SK-N-SH (cell line): ENCODE measurements at regions not wholly inside any gene's neighbourhood (a gene's known extent, or its start where the extent isn't known, plus 50 kb on each side); places are given as distances from the start of the nearest gene placed in this dataset.

Experiments used
- CTCF ChIA-PET: fragments of 300-600, 350-600 bp; formaldehyde crosslinking; extraction: SDS; loops from one replicate; lab custom pipeline; 2021; lab: Yijun Ruan, JAX
- POLR2A ChIA-PET: fragments of 350-600 bp; sonication (Branson Sonifier 250); formaldehyde crosslinking; extraction: SDS; loops from one replicate; lab custom pipeline; 2020; ENCODE audit warnings: antibody characterized with exemption, inconsistent platforms; lab: Yijun Ruan, JAX
- DNase-seq: peaks from one replicate; pipeline ENCODE4 v3.0.0; 2012
- H2AFZ ChIP-seq: fragments of 200-600 bp; sonication (generic); 2 replicates; pipeline ENCODE4 v1.8.1; 2016; ENCODE audit warnings: antibody characterized with exemption, mild to moderate bottlenecking, low read depth
- H3F3A ChIP-seq: fragments of 200-600 bp; sonication (generic); replicated peaks from 2 replicates; pipeline ENCODE3; 2016; ENCODE audit warnings: antibody characterized with exemption, mild to moderate bottlenecking; ENCODE audit not compliant: insufficient read depth
- H3K27ac ChIP-seq, 2 experiments: fragments of 200-500 bp in 1 of 2; fragments of 200-600 bp in 1 of 2; sonication (Bioruptor generic) in 1 of 2; sonication (generic), shearing (Covaris generic) in 1 of 2; 2 replicates each; pipeline versions ENCODE4 v1.5.1 to v1.6.1; 2014 to 2016; ENCODE audit warnings: low read depth in 2 of 2, inconsistent platforms in 1 of 2, low read length in 1 of 2, mild to moderate bottlenecking in 1 of 2, mixed read lengths in 1 of 2
- H3K27me3 ChIP-seq: fragments of 200-600 bp; sonication (generic), shearing (Covaris generic); 2 replicates; pipeline ENCODE4 v1.6.1; 2016; ENCODE audit warnings: mixed run types; ENCODE audit not compliant: insufficient read depth
- H3K36me3 ChIP-seq, 2 experiments: fragments of 200-500 bp in 1 of 2; fragments of 200-600 bp in 1 of 2; sonication (Bioruptor generic) in 1 of 2; sonication (generic) in 1 of 2; replicated peaks in 1 of 2; 2 replicates each; pipeline versions ENCODE3 to v1.5.1; 2014 to 2016; ENCODE audit warnings: low read length in 1 of 2, mild to moderate bottlenecking in 1 of 2; ENCODE audit not compliant: insufficient read depth in 2 of 2, control insufficient read depth in 1 of 2
- H3K4me1 ChIP-seq, 2 experiments: fragments of 200-500 bp in 1 of 2; fragments of 200-600 bp in 1 of 2; sonication (Bioruptor generic) in 1 of 2; sonication (generic), shearing (Covaris generic) in 1 of 2; 2 replicates each; pipeline versions ENCODE4 v1.5.1 to v1.6.1; 2014 to 2016; ENCODE audit warnings: low read depth in 1 of 2, low read length in 1 of 2, mixed run types in 1 of 2; ENCODE audit not compliant: insufficient read depth in 2 of 2, control insufficient read depth in 1 of 2
- H3K4me2 ChIP-seq: fragments of 200-600 bp; sonication (generic), shearing (Covaris generic); 2 replicates; pipeline ENCODE4 v1.6.1; 2017; ENCODE audit warnings: mixed run types
- H3K4me3 ChIP-seq, 2 experiments: fragments of 200-500 bp in 1 of 2; fragments of 200-600 bp in 1 of 2; sonication (Bioruptor generic) in 1 of 2; sonication (generic), shearing (Covaris generic) in 1 of 2; 2 replicates each; pipeline versions ENCODE4 v1.5.1 to v1.8.1; 2014 to 2016; ENCODE audit warnings: low read depth in 2 of 2, inconsistent platforms in 1 of 2, low read length in 1 of 2, mild to moderate bottlenecking in 1 of 2, mixed read lengths in 1 of 2, moderate library complexity in 1 of 2
- H3K79me2 ChIP-seq: fragments of 200-600 bp; sonication (generic); 2 replicates; pipeline ENCODE4 v1.8.1; 2017; ENCODE audit warnings: mild to moderate bottlenecking; ENCODE audit not compliant: insufficient read depth
- H3K9ac ChIP-seq: fragments of 200-600 bp; sonication (generic); 2 replicates; pipeline ENCODE4 v1.6.1; 2017; ENCODE audit warnings: mixed run types
- H3K9me2 ChIP-seq: fragments of 200-600 bp; sonication (generic); 2 replicates; pipeline ENCODE4 v1.6.1; 2017; ENCODE audit warnings: mixed run types
- H3K9me3 ChIP-seq: fragments of 200-600 bp; sonication (generic); 2 replicates; pipeline ENCODE4 v1.6.1; 2017; ENCODE audit warnings: mixed run types, mild to moderate bottlenecking, moderate library complexity
- H4K20me1 ChIP-seq: fragments of 200-600 bp; sonication (generic); 2 replicates; pipeline ENCODE4 v1.6.1; 2017; ENCODE audit warnings: mild to moderate bottlenecking, mixed run types; ENCODE audit not compliant: insufficient read depth
- ELF1 ChIP-seq: IDR thresholded peaks from 2 replicates; pipeline ENCODE4 v1.4.0; 2012
- EP300 ChIP-seq, 2 experiments: IDR thresholded peaks; 2 replicates each; pipeline versions ENCODE4 v1.4.0 to v1.6.1; 2012; ENCODE audit warnings: borderline replicate concordance in 1 of 2, low read depth in 1 of 2, low read length in 1 of 2
- EZH2phosphoT487 ChIP-seq: fragments of 200-600 bp; sonication (generic); IDR thresholded peaks from 2 replicates; pipeline ENCODE4 v1.6.1; 2017; ENCODE audit warnings: low read depth, mixed run types, mild to moderate bottlenecking, antibody characterized with exemption, moderate library complexity, borderline replicate concordance
- FOXJ3 ChIP-seq: sonication (generic); formaldehyde crosslinking; IDR thresholded peaks from 2 replicates; pipeline ENCODE4 v1.5.1; 2020; ENCODE audit warnings: mild to moderate bottlenecking, missing genetic modification reagents
- GABPA ChIP-seq: IDR thresholded peaks from 2 replicates; pipeline ENCODE4 v1.4.0; 2012; ENCODE audit warnings: low read depth, mild to moderate bottlenecking
- IRF3 ChIP-seq: fragments of 150-350 bp; IDR thresholded peaks from 2 replicates; pipeline ENCODE4 v1.6.1; 2016; ENCODE audit warnings: mild to moderate bottlenecking, low read depth, low read length
- POLR2AphosphoS5 ChIP-seq: IDR thresholded peaks from 2 replicates; pipeline ENCODE4 v1.6.1; 2012; ENCODE audit warnings: low read depth, low read length
- RAD21 ChIP-seq: IDR thresholded peaks from 2 replicates; pipeline ENCODE4 v1.6.1; 2012; ENCODE audit warnings: mild to moderate bottlenecking, low read length
- SMC3 ChIP-seq: IDR thresholded peaks from 2 replicates; pipeline ENCODE4 v1.6.1; 2012; ENCODE audit warnings: low read depth, low read length, improper control_type of control experiment
- WGBS: methylation state at CpG from one replicate; pipeline ENCODE4 v1.1.6; 2017; ENCODE audit warnings: low lambda C conversion rate; 5-methylcytosine and 5-hydroxymethylcytosine counted together
- TF ChIP-seq, protein P1 (sequence below): IDR thresholded peaks from 2 replicates; pipeline ENCODE4 v1.6.1; 2012; ENCODE audit warnings: mild to moderate bottlenecking, low read depth, low read length, moderate library complexity

- TF ChIP-seq SMC3, result no peak
- TF ChIP-seq, all 33 proteins: peak for 0
Observed at GRCh38 chr5:114050087-114050486, 311.8 kb upstream of the KCNN2 start (continued).

DNA sequence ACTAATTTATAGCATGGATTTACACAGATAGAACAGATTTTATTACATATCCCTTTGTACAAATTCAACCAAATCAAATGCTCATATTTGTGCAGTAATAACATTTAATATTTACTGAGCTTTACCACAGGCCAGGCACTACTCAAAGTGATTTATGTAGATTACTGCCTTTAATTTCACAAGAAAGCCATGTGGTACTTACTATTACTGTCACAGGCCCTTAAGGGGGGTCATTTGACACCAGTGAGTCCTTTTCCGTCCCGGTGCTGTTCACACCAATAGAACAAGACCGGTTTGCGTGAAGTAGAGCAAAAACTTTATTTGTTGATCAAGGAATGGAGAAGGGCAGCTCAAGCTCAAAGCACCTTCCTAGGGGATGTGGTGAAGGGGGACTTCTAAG is 308.5 kb upstream of the KCNN2 start:
- no peaks in the 10 kb centered on the region for H3K36me3 ChIP-seq
- H3K4me3 ChIP-seq, result no peak overlapping the region
- CTCF ChIA-PET, result interaction anchor here (1.0 kb wide), 1 partner anchor 397 kb away, joined by 4 read pairs; no protein-coding TSS in a partner anchor
- H3K27me3 ChIP-seq, result peaks cover 30% of the 10 kb centered on the region
- no peak overlapping the region for H3K4me2 ChIP-seq
- no peaks in the 10 kb centered on the region for H3K79me2 ChIP-seq
- no peaks in the 10 kb centered on the region for H3K9me3 ChIP-seq
- TF ChIP-seq GABPA (no peak), ELF1 (no peak), RAD21 (no peak), EP300 (IDR thresholded peaks at IDR 0.05; ENCODE audit: borderline replicate concordance in 1 of 2, low read depth in 1 of 2, low read length in 1 of 2) (no peak), IRF3 (no peak), POLR2AphosphoS5 (no peak), FOXJ3 (CRISPR knock-in tag) (no peak), EZH2phosphoT487 (no peak)
- TF ChIP-seq, protein P1, sequence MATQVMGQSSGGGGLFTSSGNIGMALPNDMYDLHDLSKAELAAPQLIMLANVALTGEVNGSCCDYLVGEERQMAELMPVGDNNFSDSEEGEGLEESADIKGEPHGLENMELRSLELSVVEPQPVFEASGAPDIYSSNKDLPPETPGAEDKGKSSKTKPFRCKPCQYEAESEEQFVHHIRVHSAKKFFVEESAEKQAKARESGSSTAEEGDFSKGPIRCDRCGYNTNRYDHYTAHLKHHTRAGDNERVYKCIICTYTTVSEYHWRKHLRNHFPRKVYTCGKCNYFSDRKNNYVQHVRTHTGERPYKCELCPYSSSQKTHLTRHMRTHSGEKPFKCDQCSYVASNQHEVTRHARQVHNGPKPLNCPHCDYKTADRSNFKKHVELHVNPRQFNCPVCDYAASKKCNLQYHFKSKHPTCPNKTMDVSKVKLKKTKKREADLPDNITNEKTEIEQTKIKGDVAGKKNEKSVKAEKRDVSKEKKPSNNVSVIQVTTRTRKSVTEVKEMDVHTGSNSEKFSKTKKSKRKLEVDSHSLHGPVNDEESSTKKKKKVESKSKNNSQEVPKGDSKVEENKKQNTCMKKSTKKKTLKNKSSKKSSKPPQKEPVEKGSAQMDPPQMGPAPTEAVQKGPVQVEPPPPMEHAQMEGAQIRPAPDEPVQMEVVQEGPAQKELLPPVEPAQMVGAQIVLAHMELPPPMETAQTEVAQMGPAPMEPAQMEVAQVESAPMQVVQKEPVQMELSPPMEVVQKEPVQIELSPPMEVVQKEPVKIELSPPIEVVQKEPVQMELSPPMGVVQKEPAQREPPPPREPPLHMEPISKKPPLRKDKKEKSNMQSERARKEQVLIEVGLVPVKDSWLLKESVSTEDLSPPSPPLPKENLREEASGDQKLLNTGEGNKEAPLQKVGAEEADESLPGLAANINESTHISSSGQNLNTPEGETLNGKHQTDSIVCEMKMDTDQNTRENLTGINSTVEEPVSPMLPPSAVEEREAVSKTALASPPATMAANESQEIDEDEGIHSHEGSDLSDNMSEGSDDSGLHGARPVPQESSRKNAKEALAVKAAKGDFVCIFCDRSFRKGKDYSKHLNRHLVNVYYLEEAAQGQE, result no peak
- TF ChIP-seq, all 33 proteins: peak for 0
- H3K9ac ChIP-seq, result no peak overlapping the region
- no peak overlapping the region for H3K27ac ChIP-seq
- H2AFZ ChIP-seq, result no peak overlapping the region
- H3F3A ChIP-seq, result no peaks in the 10 kb centered on the region
- POLR2A ChIA-PET, result no interaction called here
- no peaks in the 10 kb centered on the region; a peak in 1 of 4 replicates for H3K4me1 ChIP-seq
- no peaks in the 10 kb centered on the region for H4K20me1 ChIP-seq
- 55% methylated on average over 4 of the region's 4 CpGs for WGBS
- no peaks in the 10 kb centered on the region for H3K9me2 ChIP-seq
- DNase-seq, result no peak

DNA sequence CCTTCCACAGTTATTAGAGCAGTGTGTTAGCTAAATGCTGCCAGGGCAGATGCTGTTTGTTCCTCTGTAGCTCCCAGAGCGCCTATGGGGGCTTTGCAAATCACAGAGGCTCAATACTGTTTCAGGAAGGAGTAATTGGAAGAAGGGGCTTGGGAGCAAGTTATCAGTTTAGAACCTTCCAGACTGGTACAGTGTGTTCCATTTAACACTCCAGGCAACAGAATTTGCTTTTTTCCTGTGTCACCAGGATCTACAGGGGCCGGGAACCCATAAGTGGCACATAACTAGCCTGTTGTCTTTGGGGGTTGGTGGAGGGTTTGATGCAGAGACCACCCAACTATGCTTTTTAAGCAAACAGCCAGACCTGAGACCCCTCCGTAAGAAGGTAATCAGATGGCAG is 307.3 kb upstream of the KCNN2 start:
- Histone ChIP-seq H3K4me2 (no peak overlapping the region), H4K20me1 (no peaks in the 10 kb centered on the region), H2AFZ (no peak overlapping the region), H3K79me2 (no peaks in the 10 kb centered on the region), H3K4me3 (no peak overlapping the region), H3K9ac (no peak overlapping the region), H3F3A (no peaks in the 10 kb centered on the region), H3K27me3 (peaks cover 30% of the 10 kb centered on the region), H3K9me2 (no peaks in the 10 kb centered on the region), H3K4me1 (no peaks in the 10 kb centered on the region; a peak in 1 of 4 replicates), H3K27ac (no peak overlapping the region), H3K36me3 (no peaks in the 10 kb centered on the region), H3K9me3 (no peaks in the 10 kb centered on the region)
- TF ChIP-seq ELF1, result no peak
- POLR2A ChIA-PET, result no interaction called here
- DNase-seq, result no peak
- WGBS, result 0% methylated on average over 2 of the region's 3 CpGs
- CTCF ChIA-PET, result no interaction called here
